HEK293 (cell line): ENCODE measurements at regions not wholly inside any gene's neighbourhood (a gene's known extent, or its start where the extent isn't known, plus 50 kb on each side); places are given as distances from the start of the nearest gene placed in this dataset.

ENCODE experiments used
- CTCF ChIA-PET: fragments of 350-600 bp; formaldehyde crosslinking; extraction: SDS; loops from one replicate; lab custom pipeline; 2021; ENCODE audit warnings: antibody characterized with exemption; lab: Yijun Ruan, JAX
- POLR2A ChIA-PET: fragments of 300-600 bp; formaldehyde crosslinking; extraction: SDS; loops from one replicate; lab custom pipeline; 2020; ENCODE audit warnings: antibody characterized with exemption, inconsistent platforms; lab: Yijun Ruan, JAX
- H3K27ac ChIP-seq: fragments of 200-500 bp; sonication (Bioruptor generic); 2 replicates; pipeline ENCODE4 v1.5.1; 2014; ENCODE audit warnings: low read depth, low read length, control low read depth, inconsistent platforms; ENCODE audit errors: extremely low read depth
- H3K36me3 ChIP-seq, 2 experiments: fragments of 200-500 bp in 1 of 2; sonication (Bioruptor generic) in 1 of 2; 1 replicate in 1 of 2; 2 replicates in 1 of 2; pipeline ENCODE4 v1.5.1; 2014 to 2017; ENCODE audit warnings: inconsistent platforms in 2 of 2, low read length in 2 of 2; ENCODE audit not compliant: control insufficient read depth in 2 of 2, insufficient read depth in 1 of 2
- H3K4me1 ChIP-seq: fragments of 200-500 bp; sonication (Bioruptor generic); 2 replicates; pipeline ENCODE4 v1.5.1; 2014; ENCODE audit warnings: mild to moderate bottlenecking, low read length, inconsistent platforms; ENCODE audit not compliant: control insufficient read depth, insufficient read depth
- H3K4me3 ChIP-seq: 2 replicates; pipeline ENCODE4 v1.5.1; 2011; ENCODE audit warnings: low read depth, mild to moderate bottlenecking, control low read depth, low read length, moderate library complexity
- H3K9me3 ChIP-seq: fragments of 200-500 bp; sonication (Bioruptor generic); 2 replicates; pipeline ENCODE4 v1.5.1; 2014; ENCODE audit warnings: low read depth, low read length, inconsistent platforms; ENCODE audit not compliant: control insufficient read depth, insufficient read depth
- ATF2 ChIP-seq: fragments of 450-650 bp; formaldehyde crosslinking; IDR thresholded peaks from 2 replicates; pipeline ENCODE4 v1.5.1; 2016; ENCODE audit warnings: missing biosample characterization, missing genetic modification characterization, low read depth
- EGR2 ChIP-seq: fragments of 450-650 bp; formaldehyde crosslinking; IDR thresholded peaks from 2 replicates; pipeline ENCODE4 v1.5.1; 2016; ENCODE audit warnings: low read depth, missing biosample characterization, missing genetic modification characterization
- FEZF1 ChIP-seq: fragments of 450-650 bp; formaldehyde crosslinking; IDR thresholded peaks from 2 replicates; pipeline ENCODE4 v1.5.1; 2016; ENCODE audit warnings: missing biosample characterization, missing genetic modification characterization
- KLF10 ChIP-seq: fragments of 450-650 bp; IDR thresholded peaks from 2 replicates; pipeline ENCODE4 v1.5.1; 2018; ENCODE audit warnings: missing biosample characterization, mild to moderate bottlenecking, missing genetic modification characterization
- KLF16 ChIP-seq: fragments of 450-650 bp; formaldehyde crosslinking; IDR thresholded peaks from 2 replicates; pipeline ENCODE4 v1.5.1; 2017; ENCODE audit warnings: missing biosample characterization, missing genetic modification characterization
- SP3 ChIP-seq: fragments of 450-650 bp; formaldehyde crosslinking; IDR thresholded peaks from 2 replicates; pipeline ENCODE4 v1.5.1; 2016; ENCODE audit warnings: missing biosample characterization, missing genetic modification characterization
- ZBTB6 ChIP-seq: fragments of 450-650 bp; formaldehyde crosslinking; IDR thresholded peaks from 2 replicates; pipeline ENCODE4 v1.5.1; 2017; ENCODE audit warnings: missing biosample characterization, missing genetic modification characterization
- ZNF157 ChIP-seq: fragments of 450-650 bp; formaldehyde crosslinking; IDR thresholded peaks from 2 replicates; pipeline ENCODE4 v1.5.1; 2016; ENCODE audit warnings: missing biosample characterization, missing genetic modification characterization
- ZNF248 ChIP-seq: fragments of 450-650 bp; formaldehyde crosslinking; IDR thresholded peaks from 2 replicates; pipeline ENCODE4 v1.5.1; 2017; ENCODE audit warnings: missing biosample characterization, missing genetic modification characterization
- ZNF280D ChIP-seq: fragments of 450-650 bp; formaldehyde crosslinking; IDR thresholded peaks from 2 replicates; pipeline ENCODE4 v1.5.1; 2016; ENCODE audit warnings: missing biosample characterization, missing genetic modification characterization
- ZNF292 ChIP-seq: fragments of 450-650 bp; formaldehyde crosslinking; IDR thresholded peaks from 2 replicates; pipeline ENCODE4 v1.5.1; 2016; ENCODE audit warnings: low read depth, missing biosample characterization, missing genetic modification characterization, borderline replicate concordance
- ZNF513 ChIP-seq: fragments of 450-650 bp; IDR thresholded peaks from 2 replicates; pipeline ENCODE4 v1.5.1; 2018; ENCODE audit warnings: missing biosample characterization, missing genetic modification characterization
- ZNF558 ChIP-seq: fragments of 450-650 bp; formaldehyde crosslinking; IDR thresholded peaks from 2 replicates; pipeline ENCODE4 v1.5.1; 2016; ENCODE audit warnings: missing biosample characterization, missing genetic modification characterization
- ZNF658 ChIP-seq: fragments of 450-650 bp; formaldehyde crosslinking; IDR thresholded peaks from 2 replicates; pipeline ENCODE4; 2016; ENCODE audit warnings: missing biosample characterization, missing genetic modification characterization
- ZNF660 ChIP-seq: fragments of 450-650 bp; IDR thresholded peaks from 2 replicates; pipeline ENCODE4 v1.5.1; 2018; ENCODE audit warnings: missing biosample characterization, mild to moderate bottlenecking, missing genetic modification characterization
- ZNF792 ChIP-seq: fragments of 450-650 bp; formaldehyde crosslinking; IDR thresholded peaks from 2 replicates; pipeline ENCODE4 v1.5.1; 2016; ENCODE audit warnings: missing biosample characterization, missing genetic modification characterization
- ZNF830 ChIP-seq: fragments of 450-650 bp; IDR thresholded peaks from 2 replicates; pipeline ENCODE4 v1.5.0; 2018; ENCODE audit warnings: missing biosample characterization, missing genetic modification characterization, low read depth, mild to moderate bottlenecking, moderate library complexity
- ZNF837 ChIP-seq: fragments of 450-650 bp; formaldehyde crosslinking; IDR thresholded peaks from 2 replicates; pipeline ENCODE4 v1.5.1; 2016; ENCODE audit warnings: missing biosample characterization, missing genetic modification characterization
- ZSCAN5A ChIP-seq: fragments of 450-650 bp; formaldehyde crosslinking; IDR thresholded peaks from 2 replicates; pipeline ENCODE4 v1.5.1; 2016; ENCODE audit warnings: missing biosample characterization, missing genetic modification characterization
- ZXDB ChIP-seq: fragments of 450-650 bp; formaldehyde crosslinking; IDR thresholded peaks from 2 replicates; pipeline ENCODE4 v1.5.1; 2016; ENCODE audit warnings: missing biosample characterization, missing genetic modification characterization

- no peak for TF ChIP-seq ZNF292
- no peak for TF ChIP-seq KLF16 (tag by site-specific recombination)
- TF ChIP-seq ZNF157 (tag by site-specific recombination), result no peak
- TF ChIP-seq ZNF660 (tag by site-specific recombination), result no peak
- TF ChIP-seq EGR2, result no peak
- TF ChIP-seq ZNF280D (tag by site-specific recombination), result no peak
These were observed 175.5 kb downstream of the RFPL4B start (continued) for GRCh38 chr6:112522587-112522986.

GRCh38 chr6:112524071-112524470, 176.9 kb downstream of the RFPL4B start:
- Histone ChIP-seq H3K4me1 (no peaks in the 10 kb centered on the region), H3K9me3 (no peaks in the 10 kb centered on the region), H3K36me3 (no peaks in the 10 kb centered on the region), H3K27ac (no peak overlapping the region), H3K4me3 (no peak overlapping the region)
- ChIA-PET CTCF (interaction anchor here (0.6 kb wide), 1 partner anchor 167 kb away, joined by 3 read pairs; no protein-coding TSS in a partner anchor), POLR2A (no interaction called here)
- TF ChIP-seq ZBTB6 (tag by site-specific recombination), result no peak
- TF ChIP-seq KLF16 (tag by site-specific recombination), result no peak
- no peak for TF ChIP-seq ZNF558
- no peak for TF ChIP-seq ATF2 (tag by site-specific recombination)
- TF ChIP-seq ZNF157 (tag by site-specific recombination), result no peak
- no peak for TF ChIP-seq KLF10 (tag by site-specific recombination)
- no peak for TF ChIP-seq ZNF837
- no peak for TF ChIP-seq ZNF830 (tag by site-specific recombination)
- no peak for TF ChIP-seq FEZF1 (tag by site-specific recombination)
- TF ChIP-seq ZNF658 (tag by site-specific recombination), result no peak

- no peaks in the 10 kb centered on the region for H3K36me3 ChIP-seq
- no peaks in the 10 kb centered on the region for H3K4me1 ChIP-seq
- no peaks in the 10 kb centered on the region for H3K9me3 ChIP-seq
- ChIA-PET CTCF (interaction anchor here (1.0 kb wide), 1 partner anchor 15 kb away, joined by 3 read pairs; no protein-coding TSS in a partner anchor), POLR2A (no interaction called here)
- no peak overlapping the region for H3K27ac ChIP-seq
- no peak overlapping the region for H3K4me3 ChIP-seq
- peak; percentile 72 for TF ChIP-seq ZXDB
- TF ChIP-seq ZNF292, result no peak
- TF ChIP-seq ZNF280D (tag by site-specific recombination), result no peak
- no peak for TF ChIP-seq ZNF248 (tag by site-specific recombination)
- no peak for TF ChIP-seq ZBTB6 (tag by site-specific recombination)
- no peak for TF ChIP-seq ZNF792
- no peak for TF ChIP-seq SP3
- no peak for TF ChIP-seq ZNF660 (tag by site-specific recombination)
- no peak for TF ChIP-seq ZNF513 (tag by site-specific recombination)
- TF ChIP-seq ZSCAN5A (tag by site-specific recombination), result no peak
These were observed 178.6 kb downstream of the RFPL4B start for GRCh38 chr6:112525749-112526148.
